ENCODE measurements at regions not wholly inside any gene's neighbourhood (a gene's known extent, or its start where the extent isn't known, plus 50 kb on each side); places are given as distances from the start of the nearest gene placed in this dataset.

DNA sequence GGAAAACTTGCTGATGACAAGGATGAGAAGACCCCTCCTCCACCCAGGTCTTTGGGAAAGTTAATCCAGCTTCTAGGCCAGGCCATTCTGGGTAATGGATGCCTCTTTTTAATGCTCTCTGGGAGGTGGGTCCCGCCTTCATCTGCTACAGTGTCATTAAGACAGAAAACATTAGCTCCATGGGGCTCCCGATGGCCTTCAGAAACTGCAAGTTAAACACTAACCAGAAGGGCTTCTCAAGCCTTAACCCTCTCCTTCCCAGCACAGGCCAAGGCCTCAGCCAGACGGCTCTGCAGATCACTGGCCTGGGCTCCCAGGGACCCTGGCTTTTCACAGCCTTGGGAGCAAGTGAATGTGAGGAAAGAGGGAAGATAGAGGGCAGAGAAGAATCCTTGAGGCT is 364.9 kb downstream of the MATN1 start:
- Histone ChIP-seq H3K4me1 (ENCODE audit: low read depth) (no peaks in the 10 kb centered on the region), H3K9me3 (no peaks in the 10 kb centered on the region), H3K4me3 (no peak overlapping the region), H3K36me3 (ENCODE audit: low read depth) (no peaks in the 10 kb centered on the region)
- TF ChIP-seq, protein P1, sequence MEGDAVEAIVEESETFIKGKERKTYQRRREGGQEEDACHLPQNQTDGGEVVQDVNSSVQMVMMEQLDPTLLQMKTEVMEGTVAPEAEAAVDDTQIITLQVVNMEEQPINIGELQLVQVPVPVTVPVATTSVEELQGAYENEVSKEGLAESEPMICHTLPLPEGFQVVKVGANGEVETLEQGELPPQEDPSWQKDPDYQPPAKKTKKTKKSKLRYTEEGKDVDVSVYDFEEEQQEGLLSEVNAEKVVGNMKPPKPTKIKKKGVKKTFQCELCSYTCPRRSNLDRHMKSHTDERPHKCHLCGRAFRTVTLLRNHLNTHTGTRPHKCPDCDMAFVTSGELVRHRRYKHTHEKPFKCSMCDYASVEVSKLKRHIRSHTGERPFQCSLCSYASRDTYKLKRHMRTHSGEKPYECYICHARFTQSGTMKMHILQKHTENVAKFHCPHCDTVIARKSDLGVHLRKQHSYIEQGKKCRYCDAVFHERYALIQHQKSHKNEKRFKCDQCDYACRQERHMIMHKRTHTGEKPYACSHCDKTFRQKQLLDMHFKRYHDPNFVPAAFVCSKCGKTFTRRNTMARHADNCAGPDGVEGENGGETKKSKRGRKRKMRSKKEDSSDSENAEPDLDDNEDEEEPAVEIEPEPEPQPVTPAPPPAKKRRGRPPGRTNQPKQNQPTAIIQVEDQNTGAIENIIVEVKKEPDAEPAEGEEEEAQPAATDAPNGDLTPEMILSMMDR (IDR thresholded peaks at IDR 0.05): no peak
- intact Hi-C loops (cut with DNase I, micrococcal nuclease): no loop called here
- DNase-seq (no peak), ATAC-seq (no peak)

DNA sequence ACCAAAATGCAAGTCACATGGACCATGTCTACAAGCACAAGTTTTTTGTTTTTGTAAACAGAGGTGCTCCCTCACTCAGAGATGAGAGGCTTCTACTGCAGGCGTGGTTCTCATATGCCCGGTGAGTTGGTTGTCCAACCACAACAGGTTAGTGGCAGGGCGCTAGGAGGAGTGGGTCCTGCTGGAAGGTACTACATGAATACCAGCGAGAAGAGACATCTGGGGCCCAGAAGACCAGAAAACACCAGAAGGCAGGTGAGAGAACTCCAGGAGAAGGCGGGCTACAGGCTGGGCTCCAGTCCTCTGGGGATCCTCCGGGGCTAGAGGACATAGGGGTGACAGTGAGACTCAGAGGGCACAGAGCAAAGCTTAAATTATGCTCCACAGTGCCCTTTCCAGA is 366.5 kb downstream of the MATN1 start:
- Histone ChIP-seq H3K4me1 (ENCODE audit: low read depth) (no peaks in the 10 kb centered on the region), H3K9me3 (no peaks in the 10 kb centered on the region), H3K4me3 (no peak overlapping the region), H3K36me3 (ENCODE audit: low read depth) (no peaks in the 10 kb centered on the region)
- intact Hi-C loops (cut with DNase I, micrococcal nuclease): no loop called here
- DNase-seq: no peak
- ATAC-seq: no peak
- TF ChIP-seq, protein P1 (IDR thresholded peaks at IDR 0.05): no peak

DNA sequence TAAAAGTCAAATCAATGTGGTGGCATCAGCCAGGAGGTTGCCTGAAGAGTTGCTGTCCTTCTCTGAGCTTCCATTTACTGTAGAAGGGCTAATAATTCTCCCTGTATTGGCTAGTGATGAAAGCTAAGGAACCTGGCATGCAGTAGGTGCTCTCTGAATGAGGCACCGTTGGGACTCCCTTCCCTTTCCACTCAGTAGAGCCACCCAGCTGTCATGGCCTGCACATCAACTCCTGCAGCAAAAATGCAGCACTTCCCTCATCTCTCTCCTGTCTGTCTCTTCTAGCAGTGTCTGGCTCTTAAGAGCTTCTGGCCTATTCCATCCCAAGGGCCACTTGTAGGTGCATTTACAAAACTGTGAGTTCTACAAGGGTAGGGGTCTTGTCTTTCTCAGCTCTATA is 369.0 kb downstream of the MATN1 start:
- Histone ChIP-seq H3K36me3 (ENCODE audit: low read depth) (no peaks in the 10 kb centered on the region), H3K4me3 (no peak overlapping the region), H3K4me1 (ENCODE audit: low read depth) (no peaks in the 10 kb centered on the region), H3K9me3 (no peaks in the 10 kb centered on the region)
- DNase-seq (no peak), ATAC-seq (no peak)
- TF ChIP-seq, protein P1 (IDR thresholded peaks at IDR 0.05): no peak
- intact Hi-C loops (cut with DNase I, micrococcal nuclease): no loop called here

DNA sequence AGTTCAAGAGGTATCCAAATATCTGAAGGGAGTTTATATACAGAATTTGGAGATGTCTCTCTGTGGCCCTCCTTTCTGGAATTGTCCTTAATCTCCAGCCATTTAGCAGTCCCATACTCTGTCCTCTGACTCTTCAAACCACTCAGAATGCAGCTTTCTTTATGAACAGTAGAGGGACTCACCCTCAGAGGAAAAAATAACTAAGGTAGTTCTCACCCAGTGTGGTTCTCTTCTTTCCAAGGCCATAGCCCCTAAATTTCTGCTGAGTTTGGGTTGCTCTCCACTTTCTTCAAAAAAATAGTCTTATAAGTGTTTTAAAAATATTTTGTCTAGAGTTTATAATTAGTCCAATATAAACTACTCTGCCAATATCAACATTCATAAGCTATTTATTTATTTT is 369.7 kb downstream of the MATN1 start:
- TF ChIP-seq, protein P1 (IDR thresholded peaks at IDR 0.05): no peak
- Histone ChIP-seq H3K9me3 (no peaks in the 10 kb centered on the region), H3K4me1 (ENCODE audit: low read depth) (no peaks in the 10 kb centered on the region), H3K4me3 (no peak overlapping the region), H3K36me3 (ENCODE audit: low read depth) (no peaks in the 10 kb centered on the region)
- ATAC-seq (no peak), DNase-seq (no peak)
- intact Hi-C loops (cut with DNase I, micrococcal nuclease): no loop called here

DNA sequence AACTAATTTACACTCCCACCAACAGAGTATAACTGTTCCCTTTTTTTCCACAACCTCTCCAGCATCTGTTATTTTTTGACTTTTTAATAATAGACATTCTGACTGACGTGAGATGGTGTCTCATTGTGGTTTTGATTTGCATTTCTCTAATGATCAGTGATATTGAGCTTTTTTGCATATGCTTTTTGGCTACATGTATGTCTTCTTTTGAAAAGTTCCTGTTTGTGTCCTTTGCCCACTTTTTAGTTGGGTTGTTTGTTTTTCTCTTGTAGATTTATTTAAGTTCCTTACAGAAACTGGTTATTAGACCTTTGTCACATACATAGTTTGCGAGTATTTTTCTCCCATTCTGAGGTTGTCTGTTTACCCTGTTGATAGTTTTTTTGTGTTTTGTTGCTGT is 375.2 kb downstream of the MATN1 start:
- Histone ChIP-seq H3K9me3 (no peaks in the 10 kb centered on the region), H3K4me1 (ENCODE audit: low read depth) (no peaks in the 10 kb centered on the region), H3K36me3 (ENCODE audit: low read depth) (no peaks in the 10 kb centered on the region), H3K4me3 (no peak overlapping the region)
- no peak for ATAC-seq
- no peak for DNase-seq
- intact Hi-C loops (cut with DNase I, micrococcal nuclease): no loop called here
- TF ChIP-seq, protein P1 (IDR thresholded peaks at IDR 0.05): no peak

DNA sequence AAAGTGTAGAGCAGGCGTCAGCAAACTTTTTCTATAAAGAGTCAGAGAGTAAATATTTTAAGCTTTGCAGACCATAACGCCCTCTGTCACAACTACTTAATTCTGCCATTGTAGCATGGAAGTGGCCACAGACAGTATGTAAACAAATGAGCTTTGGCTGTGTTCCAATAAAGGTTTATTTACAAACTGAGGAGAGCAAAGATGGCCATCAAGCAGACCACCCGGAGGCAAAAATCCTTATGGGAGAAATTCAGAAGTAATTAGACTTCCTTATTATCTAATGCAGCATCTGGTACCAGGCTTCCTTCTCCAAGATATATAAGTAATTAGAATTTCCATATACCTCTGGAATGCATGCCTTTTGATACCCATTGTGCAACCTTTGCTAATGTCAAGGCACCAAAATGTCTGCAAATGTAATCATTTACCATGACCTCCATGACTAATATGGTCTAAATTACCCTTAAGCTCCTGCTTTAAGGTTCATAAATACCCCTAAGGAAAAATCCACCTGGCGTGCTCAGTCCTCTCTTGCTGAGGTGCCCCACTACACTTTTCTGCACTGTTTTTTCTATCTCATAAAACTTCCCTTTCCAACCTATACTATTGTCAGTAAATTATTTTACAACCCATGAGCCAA is 377.8 kb downstream of the MATN1 start:
- TF ChIP-seq, protein P1 (IDR thresholded peaks at IDR 0.05): no peak
- H3K4me3 ChIP-seq: no peak overlapping the region
- ATAC-seq: no peak
- H3K4me1 ChIP-seq (ENCODE audit: low read depth): no peaks in the 10 kb centered on the region
- intact Hi-C loops (cut with DNase I, micrococcal nuclease): no loop called here
- no peaks in the 10 kb centered on the region for H3K36me3 ChIP-seq (ENCODE audit: low read depth)
- DNase-seq: no peak
- H3K9me3 ChIP-seq: no peaks in the 10 kb centered on the region

All from mucosa of descending colon (tissue), 3 donors.